PC-9 (cell line): ENCODE measurements at regions not wholly inside any gene's neighbourhood (a gene's known extent, or its start where the extent isn't known, plus 50 kb on each side); places are given as distances from the start of the nearest gene placed in this dataset.

ENCODE experiments used
- BruUV-seq: library from RNA; stranded (reverse); fragments of 400-500 nt; replicated peaks from 2 replicates; lab custom pipeline; 2021; lab: Mats Ljungman, UMichigan
- CTCF ChIA-PET: fragments of 300-600 bp; sonication (Branson Sonifier 250); formaldehyde crosslinking; loops from one replicate; lab custom pipeline; 2022; ENCODE audit warnings: antibody characterized with exemption; lab: Charles Lee
- POLR2A ChIA-PET: fragments of 300-600 bp; sonication (Branson Sonifier 250); formaldehyde crosslinking; loops from one replicate; lab custom pipeline; 2022; ENCODE audit warnings: antibody characterized with exemption; ENCODE audit not compliant: unreplicated experiment; lab: Charles Lee
- DNase-seq, 2 experiments: peaks; one replicate each; pipeline versions ENCODE4 v3.0.0 to v3.0.0-alpha.2; 2015 to 2022; ENCODE audit warnings: mixed read lengths in 1 of 2
- H2AFZ ChIP-seq: fragments of 200-600 bp; sonication (generic); 2 replicates; pipeline ENCODE4 v1.8.1; 2017; ENCODE audit warnings: antibody characterized with exemption
- H3F3A ChIP-seq: fragments of 200-600 bp; sonication (generic); 2 replicates; pipeline ENCODE4 v1.8.1; 2017; ENCODE audit warnings: antibody characterized with exemption, mild to moderate bottlenecking, low read depth; ENCODE audit not compliant: insufficient read depth
- H3K27ac ChIP-seq: fragments of 200-600 bp; sonication (generic); 2 replicates; pipeline ENCODE4 v1.6.1; 2016; ENCODE audit warnings: mixed run types
- H3K27me3 ChIP-seq: fragments of 200-600 bp; sonication (generic); 2 replicates; pipeline ENCODE4 v1.6.1; 2016; ENCODE audit warnings: low read depth, mixed run types; ENCODE audit not compliant: insufficient read depth
- H3K36me3 ChIP-seq: fragments of 200-600 bp; sonication (generic); 2 replicates; pipeline ENCODE4 v1.6.1; 2016; ENCODE audit warnings: low read depth, mixed run types
- H3K4me1 ChIP-seq: fragments of 200-600 bp; sonication (generic); replicated peaks from 2 replicates; pipeline ENCODE4 v1.6.1; 2016; ENCODE audit warnings: mixed run types; ENCODE audit not compliant: insufficient read depth
- H3K4me2 ChIP-seq: fragments of 200-600 bp; sonication (generic); 2 replicates; pipeline ENCODE4 v1.6.1; 2017; ENCODE audit warnings: mixed run types
- H3K4me3 ChIP-seq: fragments of 200-600 bp; sonication (generic); 2 replicates; pipeline ENCODE4 v1.6.1; 2016; ENCODE audit warnings: mixed run types
- H3K79me2 ChIP-seq: fragments of 200-600 bp; sonication (generic); 2 replicates; pipeline ENCODE4 v1.6.1; 2017; ENCODE audit warnings: low read depth, mixed run types
- H3K9me2 ChIP-seq: fragments of 200-600 bp; sonication (generic); 2 replicates; pipeline ENCODE4 v1.8.1; 2017; ENCODE audit warnings: mild to moderate bottlenecking; ENCODE audit not compliant: insufficient read depth
- H3K9me3 ChIP-seq: fragments of 200-600 bp; sonication (generic); 2 replicates; pipeline ENCODE4 v1.8.1; 2016; ENCODE audit warnings: low read depth; ENCODE audit not compliant: insufficient read depth
- H4K20me1 ChIP-seq: fragments of 200-600 bp; sonication (generic); 2 replicates; pipeline ENCODE4 v1.8.1; 2017; ENCODE audit not compliant: insufficient read depth
- EZH2 ChIP-seq: fragments of 200-600 bp; sonication (generic); IDR thresholded peaks from 2 replicates; pipeline ENCODE4 v1.8.0; 2017; ENCODE audit warnings: antibody characterized with exemption, low read depth
- intact Hi-C: fragments of 100-400 bp; cut with micrococcal nuclease; formaldehyde crosslinking; loops from one replicate; pipeline ENCODE4 v1.10.0; 2022; ENCODE audit not compliant: unreplicated experiment
- TF ChIP-seq, protein P1 (sequence below): fragments of 200-600 bp; sonication (generic); conservative IDR thresholded peaks from 2 replicates; pipeline ENCODE4 v1.6.1; 2017; ENCODE audit warnings: mixed run types, antibody characterized with exemption, mild to moderate bottlenecking, moderate library complexity

DNA sequence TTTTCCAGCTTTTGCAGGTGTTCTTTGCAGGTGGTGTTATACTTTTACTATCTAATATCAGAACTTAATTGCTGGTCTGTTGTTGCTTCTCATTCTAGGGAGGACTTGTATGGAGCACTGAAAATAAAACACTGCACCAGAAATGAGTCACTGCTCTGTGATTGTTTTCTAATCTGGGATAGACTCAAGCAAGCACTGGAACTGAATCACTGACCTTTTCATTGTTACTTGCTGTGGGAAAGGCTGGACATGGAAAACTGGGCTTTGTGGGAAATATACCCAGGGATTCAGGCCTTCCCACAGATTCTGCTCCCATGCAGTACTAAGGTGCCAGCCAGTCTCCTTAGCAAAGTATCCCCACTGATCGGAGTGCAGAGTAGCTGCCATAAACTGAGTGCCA lies 470.0 kb upstream of the GCFC2 start:
- Histone ChIP-seq H3K27ac (no peak overlapping the region), H2AFZ (no peak overlapping the region), H3K9me3 (no peaks in the 10 kb centered on the region), H3K9me2 (no peaks in the 10 kb centered on the region), H3K4me3 (no peak overlapping the region), H3K36me3 (no peaks in the 10 kb centered on the region), H3K4me1 (no peaks in the 10 kb centered on the region), H3K79me2 (no peaks in the 10 kb centered on the region), H4K20me1 (no peaks in the 10 kb centered on the region), H3K27me3 (0 out of 2 replicates have a peak, but pooled peaks cover 4% of the 10 kb centered on the region), H3K4me2 (no peak overlapping the region), H3F3A (no peaks in the 10 kb centered on the region)
- DNase-seq: no peak
- ChIA-PET CTCF (no interaction called here), POLR2A (no interaction called here)
- BruUV-seq: no TSS peak
- TF ChIP-seq, protein P1, sequence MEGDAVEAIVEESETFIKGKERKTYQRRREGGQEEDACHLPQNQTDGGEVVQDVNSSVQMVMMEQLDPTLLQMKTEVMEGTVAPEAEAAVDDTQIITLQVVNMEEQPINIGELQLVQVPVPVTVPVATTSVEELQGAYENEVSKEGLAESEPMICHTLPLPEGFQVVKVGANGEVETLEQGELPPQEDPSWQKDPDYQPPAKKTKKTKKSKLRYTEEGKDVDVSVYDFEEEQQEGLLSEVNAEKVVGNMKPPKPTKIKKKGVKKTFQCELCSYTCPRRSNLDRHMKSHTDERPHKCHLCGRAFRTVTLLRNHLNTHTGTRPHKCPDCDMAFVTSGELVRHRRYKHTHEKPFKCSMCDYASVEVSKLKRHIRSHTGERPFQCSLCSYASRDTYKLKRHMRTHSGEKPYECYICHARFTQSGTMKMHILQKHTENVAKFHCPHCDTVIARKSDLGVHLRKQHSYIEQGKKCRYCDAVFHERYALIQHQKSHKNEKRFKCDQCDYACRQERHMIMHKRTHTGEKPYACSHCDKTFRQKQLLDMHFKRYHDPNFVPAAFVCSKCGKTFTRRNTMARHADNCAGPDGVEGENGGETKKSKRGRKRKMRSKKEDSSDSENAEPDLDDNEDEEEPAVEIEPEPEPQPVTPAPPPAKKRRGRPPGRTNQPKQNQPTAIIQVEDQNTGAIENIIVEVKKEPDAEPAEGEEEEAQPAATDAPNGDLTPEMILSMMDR: no peak
- no peak for TF ChIP-seq EZH2
- intact Hi-C loops: no loop called here

DNA sequence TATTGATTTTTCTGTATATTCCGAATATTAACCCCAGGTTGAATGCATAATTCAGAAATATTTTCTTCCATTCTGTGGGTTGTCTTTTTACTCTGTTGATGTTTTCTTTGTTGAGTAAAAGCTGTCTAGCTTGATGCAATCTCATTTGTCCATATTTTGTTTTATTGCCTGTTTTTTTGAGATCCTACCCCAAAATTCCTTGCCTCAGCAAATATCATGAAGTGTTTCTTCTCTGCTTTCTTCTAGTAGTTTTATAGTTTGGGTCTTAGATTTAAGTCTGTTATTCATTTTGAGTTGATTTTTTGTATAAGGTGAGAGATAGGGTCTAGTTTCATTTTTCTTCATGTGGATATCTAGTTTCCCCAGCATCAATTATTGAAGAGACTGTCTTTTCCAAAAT lies 467.9 kb upstream of the GCFC2 start:
- Histone ChIP-seq H3K79me2 (no peaks in the 10 kb centered on the region), H4K20me1 (no peaks in the 10 kb centered on the region), H3K27ac (no peak overlapping the region), H3K36me3 (no peaks in the 10 kb centered on the region), H3K4me3 (no peak overlapping the region), H3K4me1 (no peaks in the 10 kb centered on the region), H3K9me2 (no peaks in the 10 kb centered on the region), H3K27me3 (no peaks in the 10 kb centered on the region), H3K9me3 (no peaks in the 10 kb centered on the region), H3F3A (no peaks in the 10 kb centered on the region), H2AFZ (no peak overlapping the region), H3K4me2 (no peak overlapping the region)
- ChIA-PET CTCF (no interaction called here), POLR2A (no interaction called here)
- DNase-seq: no peak
- BruUV-seq: no TSS peak
- no peak for TF ChIP-seq EZH2
- TF ChIP-seq, protein P1: no peak
- intact Hi-C loops: no loop called here

DNA sequence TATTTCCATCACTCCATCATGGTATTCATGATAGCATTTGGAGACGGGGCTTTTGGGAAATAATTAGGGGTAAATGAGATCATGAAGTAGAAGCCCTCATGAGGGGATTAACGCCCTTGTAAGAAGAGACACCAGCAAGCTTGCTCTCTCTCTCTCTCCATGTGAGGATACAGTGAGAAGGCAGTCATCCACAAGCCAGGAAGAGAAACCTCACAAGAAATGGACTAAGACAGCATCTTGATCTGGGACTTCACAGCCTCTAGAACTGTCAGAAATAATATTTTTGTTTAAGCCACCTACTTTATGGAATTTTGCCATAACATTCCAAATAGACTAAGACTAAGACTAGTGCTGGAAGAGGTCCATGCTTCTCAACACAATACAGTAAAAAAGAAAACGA lies 464.6 kb upstream of the GCFC2 start:
- Histone ChIP-seq H3K4me1 (no peaks in the 10 kb centered on the region), H3K4me2 (no peak overlapping the region), H3K9me3 (no peaks in the 10 kb centered on the region), H3K27me3 (no peaks in the 10 kb centered on the region), H3K79me2 (no peaks in the 10 kb centered on the region), H3K36me3 (no peaks in the 10 kb centered on the region), H3K9me2 (no peaks in the 10 kb centered on the region), H3K27ac (no peak overlapping the region), H2AFZ (no peak overlapping the region), H4K20me1 (no peaks in the 10 kb centered on the region), H3K4me3 (no peak overlapping the region), H3F3A (no peaks in the 10 kb centered on the region)
- intact Hi-C loops: no loop called here
- ChIA-PET POLR2A (no interaction called here), CTCF (no interaction called here)
- no peak for DNase-seq
- TF ChIP-seq, protein P1: no peak
- no peak for TF ChIP-seq EZH2
- BruUV-seq: no TSS peak
